BJ (cell line): ENCODE measurements at regions not wholly inside any gene's neighbourhood (a gene's known extent, or its start where the extent isn't known, plus 50 kb on each side); places are given as distances from the start of the nearest gene placed in this dataset. TPM values are rescaled to one million over a fixed set of nuclear protein-coding genes. Genes with fewer than 3 reads are reported as not detected.

Experiments
- CTCF ChIA-PET: fragments of 350-600 bp; formaldehyde crosslinking; extraction: SDS; loops from one replicate; lab custom pipeline; 2021; ENCODE audit warnings: antibody characterized with exemption, inconsistent platforms; lab: Yijun Ruan, JAX
- POLR2A ChIA-PET: fragments of 300-600 bp; sonication (Branson Sonifier 250); formaldehyde crosslinking; extraction: SDS; loops from one replicate; lab custom pipeline; 2021; ENCODE audit warnings: antibody characterized with exemption; lab: Charles Lee
- DNase-seq: peaks from one replicate; pipeline ENCODE4 v3.0.0-alpha.2; 2011; ENCODE audit warnings: low read depth
- H3K27me3 ChIP-seq: 2 replicates; pipeline ENCODE4 v1.6.0; 2011; ENCODE audit warnings: low read length; ENCODE audit not compliant: control insufficient read depth, insufficient read depth
- H3K36me3 ChIP-seq: 2 replicates; pipeline ENCODE4 v1.5.1; 2011; ENCODE audit warnings: low read length; ENCODE audit not compliant: control insufficient read depth, insufficient read depth
- H3K4me3 ChIP-seq: 2 replicates; pipeline ENCODE4 v1.5.1; 2011; ENCODE audit warnings: low read depth, mild to moderate bottlenecking, control low read depth, low read length
- small RNA-seq: library from RNA; depleted of rRNA; stranded (forward); fragments of <200 nt; gene quantifications from one replicate; pipeline ENCODE3, GENCODE V24; 2012; ENCODE audit warnings: low replicate concordance, low read depth; ENCODE audit not compliant: insufficient read length
- TF ChIP-seq, protein P1 (sequence below): IDR thresholded peaks from 2 replicates; pipeline ENCODE4 v1.5.1; 2011; ENCODE audit warnings: low read depth, mild to moderate bottlenecking, control low read depth, inconsistent platforms, low read length, moderate library complexity; ENCODE audit not compliant: insufficient read depth

DNA sequence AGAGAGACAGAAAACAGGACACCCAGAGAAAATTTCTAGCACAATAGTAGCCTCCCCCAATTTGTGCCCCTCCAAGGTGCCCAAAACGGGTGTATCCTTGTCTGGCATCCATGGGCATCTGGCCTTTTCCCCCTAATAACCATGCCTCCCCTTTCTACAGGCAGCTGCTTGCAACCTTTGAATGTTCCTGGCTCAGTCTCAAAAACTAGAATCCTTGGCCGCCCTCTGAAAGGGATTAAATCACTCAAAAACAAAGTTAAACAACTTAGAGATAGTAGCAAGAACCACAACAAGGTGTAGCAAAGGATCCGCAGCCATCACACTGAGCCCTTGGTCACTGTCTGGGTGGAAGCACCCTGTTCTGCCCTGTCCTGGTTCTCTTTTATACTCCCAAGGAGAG is 105.6 kb downstream of the MN1 start:
- ChIA-PET CTCF (no interaction called here), POLR2A (no interaction called here)
- TF ChIP-seq, protein P1, sequence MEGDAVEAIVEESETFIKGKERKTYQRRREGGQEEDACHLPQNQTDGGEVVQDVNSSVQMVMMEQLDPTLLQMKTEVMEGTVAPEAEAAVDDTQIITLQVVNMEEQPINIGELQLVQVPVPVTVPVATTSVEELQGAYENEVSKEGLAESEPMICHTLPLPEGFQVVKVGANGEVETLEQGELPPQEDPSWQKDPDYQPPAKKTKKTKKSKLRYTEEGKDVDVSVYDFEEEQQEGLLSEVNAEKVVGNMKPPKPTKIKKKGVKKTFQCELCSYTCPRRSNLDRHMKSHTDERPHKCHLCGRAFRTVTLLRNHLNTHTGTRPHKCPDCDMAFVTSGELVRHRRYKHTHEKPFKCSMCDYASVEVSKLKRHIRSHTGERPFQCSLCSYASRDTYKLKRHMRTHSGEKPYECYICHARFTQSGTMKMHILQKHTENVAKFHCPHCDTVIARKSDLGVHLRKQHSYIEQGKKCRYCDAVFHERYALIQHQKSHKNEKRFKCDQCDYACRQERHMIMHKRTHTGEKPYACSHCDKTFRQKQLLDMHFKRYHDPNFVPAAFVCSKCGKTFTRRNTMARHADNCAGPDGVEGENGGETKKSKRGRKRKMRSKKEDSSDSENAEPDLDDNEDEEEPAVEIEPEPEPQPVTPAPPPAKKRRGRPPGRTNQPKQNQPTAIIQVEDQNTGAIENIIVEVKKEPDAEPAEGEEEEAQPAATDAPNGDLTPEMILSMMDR: no peak
- DNase-seq: no peak
- Histone ChIP-seq H3K27me3 (peaks cover 2% of the 10 kb centered on the region), H3K4me3 (no peak overlapping the region), H3K36me3 (no peaks in the 10 kb centered on the region)

DNA sequence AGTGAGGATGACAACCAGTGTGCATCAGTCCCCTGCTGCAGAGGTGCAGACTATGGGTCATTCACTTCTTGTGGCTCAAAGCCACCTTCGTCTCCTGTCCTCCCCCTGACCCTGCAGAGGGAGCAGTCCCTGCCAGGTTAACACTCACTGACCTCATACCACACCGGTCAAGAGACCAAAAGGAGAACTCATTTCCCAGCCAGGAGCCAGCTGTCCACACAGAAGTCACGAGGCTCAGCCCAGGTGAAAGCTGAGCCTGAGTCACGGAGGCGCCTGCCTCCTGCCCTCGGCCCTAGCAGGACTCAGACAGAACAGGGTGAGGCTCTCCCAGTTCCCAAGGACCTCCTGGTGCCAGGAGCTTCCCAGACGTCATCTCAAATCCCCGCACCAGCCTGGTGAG is 103.7 kb downstream of the MN1 start:
- POLR2A ChIA-PET: no interaction called here
- DNase-seq: no peak
- H3K4me3 ChIP-seq: no peak overlapping the region
- peaks cover 2% of the 10 kb centered on the region for H3K27me3 ChIP-seq
- TF ChIP-seq, protein P1: no peak
- H3K36me3 ChIP-seq: no peaks in the 10 kb centered on the region
- CTCF ChIA-PET: interaction anchor here (0.7 kb wide), 1 partner anchor 17 kb away, joined by 3 read pairs; no protein-coding TSS in a partner anchor

Small RNA genes lying in the stretch of these regions (small RNA-seq; reads per million reads assigned to genes)
- gene RNU6-1066P: not detected
